ENCODE measurements at regions not wholly inside any gene's neighbourhood (a gene's known extent, or its start where the extent isn't known, plus 50 kb on each side); places are given as distances from the start of the nearest gene placed in this dataset.

GRCh38 chr22:42194953-42195352 is 64.3 kb upstream of the CYP2D6 start:
- Histone ChIP-seq H3K36me3 (ENCODE audit: control insufficient read depth, insufficient read depth, low read length) (no peaks in the 10 kb centered on the region), H2BK5ac (ENCODE audit: low read length) (no peak overlapping the region), H2BK15ac (replicated peaks; ENCODE audit: low read depth) (no peak overlapping the region), H3K23ac (ENCODE audit: low read length) (no peak overlapping the region), H2AK5ac (ENCODE audit: low read length) (no peak overlapping the region), H4K8ac (ENCODE audit: low read depth, low read length) (no peak overlapping the region), H3K79me2 (ENCODE audit: control insufficient read depth, insufficient read depth, low read length) (peaks cover 53% of the 10 kb centered on the region), H3K27ac (ENCODE audit: low read depth, low read length) (no peak overlapping the region), H3K4me2 (ENCODE audit: low read length) (no peak overlapping the region), H3K4me3 (ENCODE audit: low read length) (no peak overlapping the region), H3K4me1 (ENCODE audit: control insufficient read depth, low read depth, low read length) (peaks cover 6% of the 10 kb centered on the region), H4K5ac (ENCODE audit: low read length) (no peak overlapping the region), H2BK120ac (ENCODE audit: low read depth, low read length) (no peak overlapping the region), H3K56ac (ENCODE audit: low read length) (peak overlapping the region; percentile 34), H3K79me1 (ENCODE audit: low read length) (peaks cover 43% of the 10 kb centered on the region), H3K4ac (ENCODE audit: low read depth, low read length) (no peak overlapping the region), H3K18ac (ENCODE audit: low read length) (no peak overlapping the region), H3K27me3 (ENCODE audit: insufficient read depth, low read length, poor library complexity) (no peaks in the 10 kb centered on the region), H3K9ac (ENCODE audit: low read length) (no peak overlapping the region)
- no peak for DNase-seq

- Histone ChIP-seq H3K4ac (ENCODE audit: low read depth, low read length) (no peak overlapping the region), H3K9ac (ENCODE audit: low read length) (no peak overlapping the region), H2AK5ac (ENCODE audit: low read length) (no peak overlapping the region), H3K4me3 (ENCODE audit: low read length) (no peak overlapping the region), H4K5ac (ENCODE audit: low read length) (no peak overlapping the region), H3K18ac (ENCODE audit: low read length) (no peak overlapping the region), H3K27me3 (ENCODE audit: insufficient read depth, low read length, poor library complexity) (no peaks in the 10 kb centered on the region), H3K36me3 (ENCODE audit: control insufficient read depth, insufficient read depth, low read length) (no peaks in the 10 kb centered on the region), H3K27ac (ENCODE audit: low read depth, low read length) (no peak overlapping the region), H3K56ac (ENCODE audit: low read length) (peak overlapping the region; percentile 34), H3K4me2 (ENCODE audit: low read length) (no peak overlapping the region), H3K79me2 (ENCODE audit: control insufficient read depth, insufficient read depth, low read length) (peaks cover 52% of the 10 kb centered on the region), H3K79me1 (ENCODE audit: low read length) (peaks cover 42% of the 10 kb centered on the region), H4K8ac (ENCODE audit: low read depth, low read length) (no peak overlapping the region), H2BK120ac (ENCODE audit: low read depth, low read length) (no peak overlapping the region), H3K4me1 (ENCODE audit: control insufficient read depth, low read depth, low read length) (peaks cover 6% of the 10 kb centered on the region), H2BK15ac (replicated peaks; ENCODE audit: low read depth) (no peak overlapping the region), H3K23ac (ENCODE audit: low read length) (no peak overlapping the region), H2BK5ac (ENCODE audit: low read length) (no peak overlapping the region)
- no peak for DNase-seq
- no CpG with 5 or more reads among the region's 10 CpGs for WGBS (ENCODE audit: extremely low coverage, insufficient coverage, low lambda C conversion rate)
Measured at GRCh38 chr22:42194104-42194851, 63.7 kb upstream of the CYP2D6 start.

DNA sequence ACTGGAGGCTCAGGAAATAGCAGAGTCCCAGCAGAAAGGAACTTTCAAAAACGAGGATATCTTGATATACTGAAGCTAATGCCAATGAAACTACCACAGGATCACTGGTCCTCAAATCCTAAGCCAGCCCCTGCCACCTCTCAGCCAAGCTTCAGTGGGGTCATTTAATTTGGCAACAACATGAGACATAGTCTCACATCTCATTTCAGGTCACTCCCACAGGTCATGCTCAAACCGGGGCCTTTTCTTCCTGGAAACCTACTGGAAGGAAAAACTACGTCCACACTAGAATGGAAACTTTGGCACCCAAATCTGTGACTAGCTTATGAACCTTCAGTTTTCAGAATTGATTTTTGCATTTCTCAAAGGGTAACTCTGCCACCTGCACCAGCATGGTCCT is 61.9 kb upstream of the CYP2D6 start:
- Histone ChIP-seq H3K23ac (ENCODE audit: low read length) (peak overlapping the region; percentile 45), H3K56ac (ENCODE audit: low read length) (no peak overlapping the region), H3K79me1 (ENCODE audit: low read length) (peaks cover 43% of the 10 kb centered on the region), H2BK5ac (ENCODE audit: low read length) (no peak overlapping the region), H2AK5ac (ENCODE audit: low read length) (no peak overlapping the region), H3K4me1 (ENCODE audit: control insufficient read depth, low read depth, low read length) (peaks cover 10% of the 10 kb centered on the region), H3K27ac (ENCODE audit: low read depth, low read length) (no peak overlapping the region), H3K36me3 (ENCODE audit: control insufficient read depth, insufficient read depth, low read length) (no peaks in the 10 kb centered on the region), H2BK15ac (replicated peaks; ENCODE audit: low read depth) (no peak overlapping the region), H3K4me2 (ENCODE audit: low read length) (no peak overlapping the region), H4K8ac (ENCODE audit: low read depth, low read length) (no peak overlapping the region), H4K5ac (ENCODE audit: low read length) (no peak overlapping the region), H3K79me2 (ENCODE audit: control insufficient read depth, insufficient read depth, low read length) (peaks cover 50% of the 10 kb centered on the region), H3K18ac (ENCODE audit: low read length) (no peak overlapping the region), H3K27me3 (ENCODE audit: insufficient read depth, low read length, poor library complexity) (no peaks in the 10 kb centered on the region), H3K4ac (ENCODE audit: low read depth, low read length) (no peak overlapping the region), H3K4me3 (ENCODE audit: low read length) (no peak overlapping the region), H3K9ac (ENCODE audit: low read length) (no peak overlapping the region), H2BK120ac (ENCODE audit: low read depth, low read length) (no peak overlapping the region)
- no CpG with 5 or more reads among the region's 3 CpGs for WGBS (ENCODE audit: extremely low coverage, insufficient coverage, low lambda C conversion rate)
- DNase-seq: no peak

DNA sequence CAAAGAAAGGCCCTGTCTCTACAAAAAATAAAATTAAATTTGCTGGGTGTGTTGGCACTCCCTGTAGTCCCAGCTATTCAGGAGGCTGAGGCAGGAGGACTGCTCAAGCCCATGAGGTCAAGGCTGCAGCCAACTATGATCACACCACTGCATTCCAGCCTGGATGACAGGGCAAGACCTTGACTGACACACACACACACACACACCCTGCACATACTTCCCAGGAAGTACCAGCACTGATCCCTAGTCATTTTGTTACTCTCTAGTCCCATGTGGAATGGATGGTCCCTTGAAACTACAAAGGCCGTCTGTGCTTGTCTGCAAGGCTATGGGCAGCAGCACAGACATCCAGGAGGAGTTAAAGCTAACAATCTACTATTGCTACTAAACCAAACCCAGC is 59.7 kb upstream of the CYP2D6 start:
- no peak overlapping the region for H3K27ac ChIP-seq (ENCODE audit: low read depth, low read length)
- no peak overlapping the region for H3K4ac ChIP-seq (ENCODE audit: low read depth, low read length)
- no peak overlapping the region for H4K8ac ChIP-seq (ENCODE audit: low read depth, low read length)
- H2AK5ac ChIP-seq (ENCODE audit: low read length): no peak overlapping the region
- H3K56ac ChIP-seq (ENCODE audit: low read length): no peak overlapping the region
- H3K4me2 ChIP-seq (ENCODE audit: low read length): no peak overlapping the region
- no CpG with 5 or more reads among the region's 1 CpG for WGBS (ENCODE audit: extremely low coverage, insufficient coverage, low lambda C conversion rate)
- peak; percentile 31 for DNase-seq
- H3K4me3 ChIP-seq (ENCODE audit: low read length): no peak overlapping the region
- peaks cover 48% of the 10 kb centered on the region for H3K79me2 ChIP-seq (ENCODE audit: control insufficient read depth, insufficient read depth, low read length)
- peaks cover 7% of the 10 kb centered on the region for H3K4me1 ChIP-seq (ENCODE audit: control insufficient read depth, low read depth, low read length)
- no peak overlapping the region for H3K18ac ChIP-seq (ENCODE audit: low read length)
- no peaks in the 10 kb centered on the region for H3K36me3 ChIP-seq (ENCODE audit: control insufficient read depth, insufficient read depth, low read length)
- no peaks in the 10 kb centered on the region for H3K27me3 ChIP-seq (ENCODE audit: insufficient read depth, low read length, poor library complexity)
- no peak overlapping the region for H2BK15ac ChIP-seq (replicated peaks; ENCODE audit: low read depth)
- H2BK120ac ChIP-seq (ENCODE audit: low read depth, low read length): no peak overlapping the region
- peaks cover 43% of the 10 kb centered on the region for H3K79me1 ChIP-seq (ENCODE audit: low read length)
- no peak overlapping the region for H2BK5ac ChIP-seq (ENCODE audit: low read length)
- no peak overlapping the region for H3K23ac ChIP-seq (ENCODE audit: low read length)
- H3K9ac ChIP-seq (ENCODE audit: low read length): no peak overlapping the region
- H4K5ac ChIP-seq (ENCODE audit: low read length): no peak overlapping the region

GRCh38 chr22:42189761-42190160 is 59.2 kb upstream of the CYP2D6 start:
- Histone ChIP-seq H3K4ac (ENCODE audit: low read depth, low read length) (no peak overlapping the region), H3K27me3 (ENCODE audit: insufficient read depth, low read length, poor library complexity) (no peaks in the 10 kb centered on the region), H4K8ac (ENCODE audit: low read depth, low read length) (no peak overlapping the region), H3K18ac (ENCODE audit: low read length) (no peak overlapping the region), H3K9ac (ENCODE audit: low read length) (no peak overlapping the region), H3K27ac (ENCODE audit: low read depth, low read length) (no peak overlapping the region), H3K4me1 (ENCODE audit: control insufficient read depth, low read depth, low read length) (peaks cover 7% of the 10 kb centered on the region), H3K23ac (ENCODE audit: low read length) (no peak overlapping the region), H2BK120ac (ENCODE audit: low read depth, low read length) (no peak overlapping the region), H3K56ac (ENCODE audit: low read length) (no peak overlapping the region), H2AK5ac (ENCODE audit: low read length) (no peak overlapping the region), H3K36me3 (ENCODE audit: control insufficient read depth, insufficient read depth, low read length) (no peaks in the 10 kb centered on the region), H3K79me2 (ENCODE audit: control insufficient read depth, insufficient read depth, low read length) (peaks cover 48% of the 10 kb centered on the region), H4K5ac (ENCODE audit: low read length) (no peak overlapping the region), H3K4me3 (ENCODE audit: low read length) (no peak overlapping the region), H3K4me2 (ENCODE audit: low read length) (no peak overlapping the region), H2BK5ac (ENCODE audit: low read length) (no peak overlapping the region), H3K79me1 (ENCODE audit: low read length) (peaks cover 43% of the 10 kb centered on the region), H2BK15ac (replicated peaks; ENCODE audit: low read depth) (no peak overlapping the region)
- no peak for DNase-seq
- WGBS (ENCODE audit: extremely low coverage, insufficient coverage, low lambda C conversion rate): no CpG with 5 or more reads among the region's 4 CpGs

Measured in mesendoderm (in vitro differentiated cells).